ENCODE measurements at regions not wholly inside any gene's neighbourhood (a gene's known extent, or its start where the extent isn't known, plus 50 kb on each side); places are given as distances from the start of the nearest gene placed in this dataset.

- TF ChIP-seq POLR2A (IDR thresholded peaks at IDR 0.05; ENCODE audit: low read length): no peak
- no peak for TF ChIP-seq GATA1 (IDR thresholded peaks at IDR 0.05; ENCODE audit: low read depth, low read length)
Observed at GRCh38 chr2:71842744-71843143, 304.9 kb downstream of the CYP26B1 start.
